ENCODE measurements at regions not wholly inside any gene's neighbourhood (a gene's known extent, or its start where the extent isn't known, plus 50 kb on each side); places are given as distances from the start of the nearest gene placed in this dataset.

- Mint-ChIP-seq H3K9me3 (peaks cover 8% of the 10 kb centered on the region), H3K36me3 (ENCODE audit: low read depth) (no peaks in the 10 kb centered on the region), H3K4me3 (no peak overlapping the region), H3K27me3 (ENCODE audit: insufficient read depth) (no peaks in the 10 kb centered on the region; the same call in 1 of the 2 replicates), H3K27ac (no peak overlapping the region), H3K4me1 (ENCODE audit: low read depth) (no peaks in the 10 kb centered on the region)
- TF ChIP-seq CTCF (IDR thresholded peaks at IDR 0.05) = no peak
- no peak for DNase-seq
These were observed 246.8 kb upstream of the TET2 start for GRCh38 chr4:104899863-104900262.

GRCh38 chr4:104901438-104901837, 245.2 kb upstream of the TET2 start:
- H3K9me3 Mint-ChIP-seq = peaks cover 11% of the 10 kb centered on the region
- no peak for DNase-seq
- no peak overlapping the region for H3K27ac Mint-ChIP-seq
- H3K27me3 Mint-ChIP-seq (ENCODE audit: insufficient read depth) = no peaks in the 10 kb centered on the region; the same call in 1 of the 2 replicates
- H3K4me3 Mint-ChIP-seq = no peak overlapping the region
- TF ChIP-seq CTCF (IDR thresholded peaks at IDR 0.05) = no peak
- H3K4me1 Mint-ChIP-seq (ENCODE audit: low read depth) = no peaks in the 10 kb centered on the region
- no peaks in the 10 kb centered on the region for H3K36me3 Mint-ChIP-seq (ENCODE audit: low read depth)

GRCh38 chr4:104901961-104902605, 244.6 kb upstream of the TET2 start:
- Mint-ChIP-seq H3K9me3 (peaks cover 11% of the 10 kb centered on the region), H3K4me3 (no peak overlapping the region), H3K27ac (no peak overlapping the region), H3K4me1 (ENCODE audit: low read depth) (no peaks in the 10 kb centered on the region), H3K27me3 (ENCODE audit: insufficient read depth) (no peaks in the 10 kb centered on the region; the same call in 1 of the 2 replicates), H3K36me3 (ENCODE audit: low read depth) (no peaks in the 10 kb centered on the region)
- no peak for DNase-seq
- no peak for TF ChIP-seq CTCF (IDR thresholded peaks at IDR 0.05)

- Mint-ChIP-seq H3K4me3 (no peak overlapping the region), H3K27ac (no peak overlapping the region), H3K9me3 (peaks cover 6% of the 10 kb centered on the region; the same call in 1 of the 2 replicates), H3K4me1 (ENCODE audit: low read depth) (no peaks in the 10 kb centered on the region), H3K27me3 (ENCODE audit: insufficient read depth) (no peaks in the 10 kb centered on the region; the same call in 1 of the 2 replicates), H3K36me3 (ENCODE audit: low read depth) (no peaks in the 10 kb centered on the region)
- no peak for TF ChIP-seq CTCF (IDR thresholded peaks at IDR 0.05)
- DNase-seq = no peak
These were observed 241.6 kb upstream of the TET2 start for GRCh38 chr4:104905065-104905464.

- H3K4me1 Mint-ChIP-seq (ENCODE audit: low read depth) = no peaks in the 10 kb centered on the region
- no peak for DNase-seq
- H3K27ac Mint-ChIP-seq = no peak overlapping the region
- peaks cover 6% of the 10 kb centered on the region; the same call in 1 of the 2 replicates for H3K9me3 Mint-ChIP-seq
- H3K27me3 Mint-ChIP-seq (ENCODE audit: insufficient read depth) = no peaks in the 10 kb centered on the region; the same call in 1 of the 2 replicates
- TF ChIP-seq CTCF (IDR thresholded peaks at IDR 0.05) = no peak
- no peaks in the 10 kb centered on the region for H3K36me3 Mint-ChIP-seq (ENCODE audit: low read depth)
- H3K4me3 Mint-ChIP-seq = no peak overlapping the region
These were observed 241.1 kb upstream of the TET2 start for GRCh38 chr4:104905546-104905945.
